Colonic mucosa (tissue), 4 donors: ENCODE measurements at regions not wholly inside any gene's neighbourhood (a gene's known extent, or its start where the extent isn't known, plus 50 kb on each side); places are given as distances from the start of the nearest gene placed in this dataset.

Experiments used
- DNase-seq: peaks from one replicate; pipeline ENCODE4 v3.0.0-alpha.2; 2020
- H3K27ac ChIP-seq: fragments of 200-600 bp; one replicate; pipeline ENCODE4 v1.8.0; 2021
- H3K27me3 ChIP-seq: fragments of 200-600 bp; one replicate; pipeline ENCODE4 v1.8.0; 2021
- H3K36me3 ChIP-seq: fragments of 200-600 bp; one replicate; pipeline ENCODE4 v1.8.0; 2021
- H3K4me1 ChIP-seq: fragments of 200-600 bp; one replicate; pipeline ENCODE4 v1.8.0; 2021; ENCODE audit warnings: mild to moderate bottlenecking
- H3K4me3 ChIP-seq: fragments of 200-600 bp; one replicate; pipeline ENCODE4 v1.8.0; 2021
- H3K9ac ChIP-seq, 2 donors: one replicate each; pipeline ENCODE4 v1.7.0; 2013; ENCODE audit warnings: control low read depth in 2 of 2, low read depth in 2 of 2, low read length in 2 of 2
- H3K9me3 ChIP-seq: fragments of 200-600 bp; one replicate; pipeline ENCODE4 v1.8.0; 2021
- intact Hi-C: fragments of 100-400 bp; cut with DNase I; formaldehyde crosslinking; loops from one replicate; pipeline ENCODE4 v1.14.1; 2022
- TF ChIP-seq, protein P1 (sequence below): fragments of 200-600 bp; IDR thresholded peaks from one replicate; pipeline ENCODE4 v1.8.0; 2022; ENCODE audit warnings: antibody characterized with exemption, mild to moderate bottlenecking
- donor health status: healthy.
- donor health status: DM: no; HTN: no; CAD: no.
- donor health status: DM: no; HTN: no; CAD: no.

- intact Hi-C loops = no loop called here
- peak; percentile 29 for DNase-seq
- H3K4me3 ChIP-seq = no peak overlapping the region
These were observed 203.0 kb downstream of the TOMM20 start for GRCh38 chr1:234925440-234926263.

DNA sequence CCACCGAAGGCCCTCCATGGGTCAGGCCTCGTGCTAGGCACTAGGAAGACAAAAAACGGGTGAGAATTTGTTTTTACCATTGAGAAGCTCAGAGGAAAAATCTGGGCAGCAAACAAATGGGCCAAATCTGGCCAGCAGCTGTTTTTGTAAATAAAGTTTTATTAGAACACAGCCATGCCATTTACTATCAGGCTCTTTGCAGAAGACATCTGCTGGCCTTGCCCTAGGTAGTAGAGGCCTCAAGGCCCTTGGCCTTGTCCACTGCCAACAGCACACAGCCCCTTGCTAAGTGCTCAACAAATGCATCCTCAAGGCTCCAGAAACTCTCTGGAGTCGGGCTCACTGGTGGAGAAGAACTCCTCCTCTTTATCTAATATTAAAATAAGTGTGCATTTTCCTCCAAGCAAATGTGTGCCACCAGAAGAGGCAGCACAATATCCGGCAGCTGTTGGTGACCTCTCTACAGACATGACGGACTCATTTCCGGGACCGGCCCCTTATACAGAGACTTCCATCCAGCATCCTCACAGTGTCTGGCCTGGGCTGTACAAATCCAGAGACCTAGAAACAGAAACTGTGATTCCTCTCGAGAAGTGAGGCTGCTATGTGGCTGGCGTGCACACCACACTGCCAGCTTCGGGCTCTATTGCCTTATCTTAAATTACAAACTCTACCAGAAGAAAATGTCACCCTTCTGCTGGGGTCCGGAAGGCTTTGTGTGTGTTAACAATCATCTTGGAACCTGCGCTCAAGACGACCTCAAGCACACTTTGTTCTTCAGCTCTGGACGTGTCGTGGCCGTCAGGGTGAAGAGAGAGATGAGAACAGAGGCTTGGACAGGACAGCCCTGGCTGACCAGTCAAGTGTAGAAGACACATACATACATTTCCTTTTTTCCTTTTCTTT, 203.9 kb downstream of the TOMM20 start:
- no peaks in the 10 kb centered on the region for H3K9me3 ChIP-seq
- no peak for DNase-seq
- no peak overlapping the region for H3K9ac ChIP-seq
- TF ChIP-seq, protein P1, sequence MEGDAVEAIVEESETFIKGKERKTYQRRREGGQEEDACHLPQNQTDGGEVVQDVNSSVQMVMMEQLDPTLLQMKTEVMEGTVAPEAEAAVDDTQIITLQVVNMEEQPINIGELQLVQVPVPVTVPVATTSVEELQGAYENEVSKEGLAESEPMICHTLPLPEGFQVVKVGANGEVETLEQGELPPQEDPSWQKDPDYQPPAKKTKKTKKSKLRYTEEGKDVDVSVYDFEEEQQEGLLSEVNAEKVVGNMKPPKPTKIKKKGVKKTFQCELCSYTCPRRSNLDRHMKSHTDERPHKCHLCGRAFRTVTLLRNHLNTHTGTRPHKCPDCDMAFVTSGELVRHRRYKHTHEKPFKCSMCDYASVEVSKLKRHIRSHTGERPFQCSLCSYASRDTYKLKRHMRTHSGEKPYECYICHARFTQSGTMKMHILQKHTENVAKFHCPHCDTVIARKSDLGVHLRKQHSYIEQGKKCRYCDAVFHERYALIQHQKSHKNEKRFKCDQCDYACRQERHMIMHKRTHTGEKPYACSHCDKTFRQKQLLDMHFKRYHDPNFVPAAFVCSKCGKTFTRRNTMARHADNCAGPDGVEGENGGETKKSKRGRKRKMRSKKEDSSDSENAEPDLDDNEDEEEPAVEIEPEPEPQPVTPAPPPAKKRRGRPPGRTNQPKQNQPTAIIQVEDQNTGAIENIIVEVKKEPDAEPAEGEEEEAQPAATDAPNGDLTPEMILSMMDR = no peak
- no peak overlapping the region for H3K4me3 ChIP-seq
- no peaks in the 10 kb centered on the region for H3K4me1 ChIP-seq
- no peak overlapping the region for H3K27ac ChIP-seq
- intact Hi-C loops = no loop called here
- no peaks in the 10 kb centered on the region for H3K27me3 ChIP-seq
- no peaks in the 10 kb centered on the region for H3K36me3 ChIP-seq

More at GRCh38 chr1:234925440-234926263, 203.0 kb downstream of the TOMM20 start:
- Histone ChIP-seq H3K4me1 (no peaks in the 10 kb centered on the region), H3K9me3 (no peaks in the 10 kb centered on the region), H3K9ac (peak overlapping the region in 1 of 2 donors; percentile 60), H3K36me3 (no peaks in the 10 kb centered on the region), H3K27ac (peak overlapping the region; percentile 7), H3K27me3 (no peaks in the 10 kb centered on the region)
- TF ChIP-seq, protein P1 = no peak

- no peak overlapping the region for H3K4me3 ChIP-seq
- peaks cover 7% of the 10 kb centered on the region for H3K4me1 ChIP-seq
- no peak for DNase-seq
- H3K27ac ChIP-seq = no peak overlapping the region
- no peaks in the 10 kb centered on the region for H3K27me3 ChIP-seq
- no peaks in the 10 kb centered on the region for H3K9me3 ChIP-seq
- H3K36me3 ChIP-seq = no peaks in the 10 kb centered on the region
- TF ChIP-seq, protein P1 = no peak
- H3K9ac ChIP-seq = no peak overlapping the region
- intact Hi-C loops = no loop called here
These were observed 205.0 kb downstream of the TOMM20 start for GRCh38 chr1:234923626-234924025.

GRCh38 chr1:234922987-234923386, 205.7 kb downstream of the TOMM20 start:
- intact Hi-C loops = no loop called here
- TF ChIP-seq, protein P1 = no peak
- Histone ChIP-seq H3K27me3 (no peaks in the 10 kb centered on the region), H3K9ac (no peak overlapping the region), H3K9me3 (no peaks in the 10 kb centered on the region), H3K4me3 (no peak overlapping the region), H3K27ac (no peak overlapping the region), H3K36me3 (no peaks in the 10 kb centered on the region), H3K4me1 (peaks cover 13% of the 10 kb centered on the region)
- no peak for DNase-seq

- Histone ChIP-seq H3K36me3 (no peaks in the 10 kb centered on the region), H3K9ac (no peak overlapping the region), H3K4me1 (peaks cover 20% of the 10 kb centered on the region), H3K27ac (no peak overlapping the region), H3K4me3 (no peak overlapping the region), H3K9me3 (no peaks in the 10 kb centered on the region), H3K27me3 (no peaks in the 10 kb centered on the region)
- intact Hi-C loops = no loop called here
- DNase-seq = no peak
- TF ChIP-seq, protein P1 = no peak
These were observed 207.2 kb downstream of the TOMM20 start for GRCh38 chr1:234921266-234922062.
